HG03025 (cell line): ENCODE measurements at regions not wholly inside any gene's neighbourhood (a gene's known extent, or its start where the extent isn't known, plus 50 kb on each side); places are given as distances from the start of the nearest gene placed in this dataset.

Experiments used
- ATAC-seq: cut with Tn5 transposase; IDR thresholded peaks from one replicate; pipeline ENCODE4 v1.9.1; 2021; ENCODE audit warnings: mild to moderate bottlenecking, moderate library complexity; ENCODE audit not compliant: unreplicated experiment, low FRiP score

DNA sequence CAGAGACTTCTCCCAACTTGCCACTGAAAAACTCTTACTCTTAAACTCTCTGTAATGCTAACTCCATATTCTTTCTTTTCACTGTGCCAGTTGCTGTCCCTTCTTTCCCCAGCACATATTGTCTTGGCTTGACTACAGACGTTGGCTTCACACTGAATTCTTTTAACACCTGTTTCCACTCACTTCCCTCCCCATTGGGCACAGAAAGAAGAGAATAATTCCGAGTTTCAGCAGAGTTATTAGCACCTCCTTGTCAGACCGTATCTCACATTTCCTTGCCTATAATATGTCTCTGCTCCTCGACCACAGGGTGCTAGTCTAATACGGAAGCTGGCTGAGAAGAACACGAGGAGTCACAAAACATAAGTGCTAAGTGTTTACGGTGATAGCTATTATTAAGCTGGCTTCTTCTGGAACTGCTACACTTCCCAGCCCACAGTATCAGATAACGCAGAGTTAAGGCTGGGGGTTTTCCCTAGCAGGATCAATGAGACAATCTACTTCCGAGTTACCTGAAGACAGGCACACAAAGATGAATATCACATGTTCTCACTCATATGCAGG lies 188.5 kb upstream of the CDH8 start:
- no peak for ATAC-seq

DNA sequence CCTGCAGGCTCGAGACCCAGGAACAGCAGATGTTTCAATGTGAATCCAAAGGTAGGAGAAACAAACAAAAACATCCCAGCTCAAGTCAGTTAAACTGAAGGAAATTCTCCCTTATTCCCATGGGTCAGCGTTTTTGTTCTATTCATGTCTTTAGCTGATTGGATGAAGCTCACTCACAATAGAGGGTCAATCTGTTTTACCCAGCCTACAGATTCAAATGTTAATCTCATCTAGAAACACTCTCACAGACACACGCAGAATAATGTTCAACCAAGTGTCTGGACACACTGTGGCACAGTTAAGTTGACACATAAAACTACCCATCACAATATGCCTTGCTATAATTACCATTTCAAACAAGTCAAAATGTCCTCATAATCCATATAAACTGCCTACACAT lies 180.6 kb upstream of the CDH8 start:
- no peak for ATAC-seq

DNA sequence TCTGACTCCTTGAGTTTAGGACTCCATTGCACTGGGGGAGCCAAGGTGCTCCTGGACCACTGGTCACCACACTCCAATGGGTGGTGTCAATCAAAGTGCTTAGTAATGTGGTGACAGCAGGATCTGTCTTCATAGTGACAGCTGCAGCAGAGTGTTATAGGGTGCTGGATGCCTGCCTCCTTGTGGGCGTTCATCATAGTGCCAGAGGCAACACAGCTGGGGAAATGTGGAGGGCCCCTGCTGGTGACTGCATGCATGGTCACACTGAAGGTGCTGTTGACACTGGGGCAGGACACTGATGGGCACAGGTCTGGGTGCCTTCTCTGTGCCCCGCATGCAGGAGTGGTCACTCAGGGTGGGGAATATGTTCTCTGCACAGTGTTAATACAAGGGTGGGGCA lies 177.5 kb upstream of the CDH8 start:
- no peak for ATAC-seq

DNA sequence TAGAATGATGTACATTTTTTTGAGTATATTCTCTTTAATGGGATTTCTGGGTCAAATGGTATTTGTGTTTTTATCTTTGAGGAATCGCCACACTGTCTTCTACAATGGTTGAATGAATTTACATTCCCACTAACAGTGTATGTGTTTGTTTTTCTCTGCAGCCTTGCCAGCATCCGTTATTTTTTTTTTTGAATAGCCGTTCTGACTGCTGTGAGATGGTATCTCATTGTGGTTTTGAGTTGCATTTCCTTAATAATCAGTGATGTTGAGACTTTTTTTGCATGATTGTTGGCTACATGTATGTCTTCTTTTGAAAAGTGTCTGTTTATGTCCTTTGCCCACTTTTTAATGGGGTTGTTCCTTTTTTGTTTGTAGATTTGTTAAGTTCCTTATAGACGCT lies 172.7 kb upstream of the CDH8 start:
- no peak for ATAC-seq

DNA sequence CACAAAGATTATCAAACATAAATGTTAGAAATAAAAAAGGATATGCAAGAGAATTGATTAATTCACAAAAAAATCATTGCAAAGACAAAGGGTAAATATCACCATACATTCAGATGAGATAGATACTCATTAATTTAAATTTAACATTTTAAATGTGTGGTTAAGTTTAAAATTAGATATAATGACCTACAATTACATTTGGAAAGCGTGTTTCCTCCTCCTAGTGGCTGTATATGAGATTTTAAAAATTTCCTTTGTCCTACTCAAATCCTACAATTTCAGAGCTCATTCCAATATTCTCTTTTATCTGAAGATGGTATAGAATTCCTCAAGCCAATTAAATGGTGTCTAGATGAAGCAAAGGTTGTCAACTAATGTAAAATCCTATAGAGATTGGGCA lies 169.2 kb upstream of the CDH8 start:
- ATAC-seq, result no peak

DNA sequence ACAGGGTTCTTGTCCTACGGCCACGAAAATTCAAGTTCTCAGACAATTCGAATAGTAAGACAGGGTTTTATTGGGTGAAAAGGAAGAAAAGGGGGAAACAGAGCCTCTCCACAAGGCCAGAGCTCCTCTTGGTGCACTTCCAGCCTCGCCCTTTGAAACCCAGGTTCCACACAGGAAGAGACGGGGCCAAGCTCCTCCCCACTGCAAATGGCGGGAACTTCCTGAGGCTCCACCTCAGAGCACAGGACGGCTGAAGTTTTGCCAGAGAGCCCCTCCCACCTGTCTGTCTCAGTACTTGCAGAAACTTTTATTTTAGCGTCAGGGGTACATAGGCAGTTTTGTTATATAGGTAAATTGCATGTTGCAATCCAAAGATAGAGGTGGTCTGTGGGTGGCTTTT lies 165.7 kb upstream of the CDH8 start:
- ATAC-seq, result no peak

DNA sequence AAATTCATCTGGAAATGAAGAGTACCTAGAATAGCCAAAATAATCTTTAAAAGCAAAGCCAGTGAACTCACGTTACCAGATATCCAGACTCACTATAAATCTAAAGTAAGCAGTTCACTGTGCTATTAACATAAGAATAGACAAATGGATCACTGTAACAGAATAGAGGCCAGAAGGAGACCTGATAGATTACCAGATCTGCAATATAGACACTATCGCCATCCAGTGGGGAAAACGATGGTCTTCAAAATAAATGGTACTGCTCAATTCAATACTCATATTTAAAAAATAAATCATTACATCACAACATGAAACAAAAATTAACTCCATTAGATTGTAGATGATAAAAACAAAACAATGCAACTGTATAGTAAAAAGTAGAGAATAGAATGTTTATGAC lies 158.6 kb upstream of the CDH8 start:
- no peak for ATAC-seq

DNA sequence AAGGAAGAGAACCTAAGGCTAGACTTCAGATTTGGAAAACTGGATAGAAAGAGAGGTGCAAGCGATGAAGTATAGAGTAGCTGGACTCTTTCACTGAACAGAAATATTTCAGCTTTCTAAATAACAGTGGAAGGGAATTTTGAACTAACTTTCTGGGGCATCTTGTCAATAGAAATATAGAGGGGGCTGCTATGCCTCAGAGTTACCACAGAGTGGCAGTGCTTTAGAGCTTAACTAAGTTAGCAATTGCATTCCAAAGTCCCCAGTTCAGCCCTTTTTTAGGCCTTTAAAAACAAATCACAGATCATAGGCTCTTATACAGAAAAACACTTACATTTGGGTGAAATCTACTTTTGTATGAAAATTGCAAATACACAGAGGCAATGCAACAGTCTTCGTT lies 154.2 kb upstream of the CDH8 start:
- no peak for ATAC-seq

DNA sequence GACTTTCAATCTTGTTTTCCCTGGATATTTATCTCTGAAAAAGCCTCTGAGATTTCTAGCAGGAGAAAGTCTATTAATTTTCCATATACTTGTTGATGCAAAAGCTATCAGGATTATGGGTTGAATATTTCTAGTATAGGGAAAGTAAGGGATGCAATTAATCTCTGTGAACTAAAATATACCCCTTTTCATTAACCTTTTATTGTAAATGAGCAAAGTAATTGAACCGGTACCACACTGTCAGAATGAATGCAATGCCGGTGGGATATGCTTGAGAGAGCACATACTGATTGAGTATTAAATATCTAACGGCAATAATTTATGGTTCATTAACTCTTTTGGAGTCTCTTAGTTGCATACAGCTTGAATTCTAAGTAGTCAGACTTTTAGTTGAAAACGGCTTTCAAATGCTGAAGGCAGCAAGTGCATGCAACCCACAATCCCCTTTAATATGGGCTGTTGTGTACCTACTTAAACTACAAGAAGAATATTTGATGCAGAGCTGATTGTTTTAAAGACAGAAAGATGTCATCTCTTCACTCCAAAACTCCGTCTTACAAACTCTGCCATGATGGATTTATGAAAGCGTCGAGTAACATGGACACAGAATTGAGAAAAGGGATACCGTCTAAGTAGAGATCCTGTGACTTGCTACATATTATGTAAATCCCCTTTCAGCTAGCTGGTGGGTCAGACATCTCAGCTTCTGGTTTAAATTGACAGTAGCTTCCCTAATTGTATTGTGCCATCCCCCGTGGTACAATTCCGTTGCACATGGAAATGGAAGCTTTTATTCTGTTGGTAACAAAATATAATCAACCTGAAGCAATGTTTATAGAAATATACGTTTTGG lies 141.3 kb upstream of the CDH8 start:
- ATAC-seq, result no peak

DNA sequence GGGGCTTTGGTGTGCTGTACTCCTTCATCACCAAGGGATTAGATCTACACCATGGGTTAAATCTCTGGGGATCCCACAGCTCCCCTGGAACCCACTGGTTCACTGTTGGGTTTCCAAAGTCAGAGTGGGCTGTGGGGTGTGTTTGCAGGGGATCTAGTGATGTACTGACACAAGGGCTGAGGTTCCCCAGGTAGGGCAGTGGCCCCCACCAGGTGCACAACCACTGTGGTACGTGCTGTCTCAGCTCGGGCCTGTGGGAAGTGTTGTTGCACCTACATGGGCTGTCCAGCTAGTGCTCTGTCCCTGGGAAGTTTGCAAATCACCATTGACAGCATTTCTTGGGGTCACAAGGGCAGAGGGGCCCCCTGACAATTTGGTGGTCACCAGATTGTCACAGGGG lies 134.4 kb upstream of the CDH8 start:
- no peak for ATAC-seq

DNA sequence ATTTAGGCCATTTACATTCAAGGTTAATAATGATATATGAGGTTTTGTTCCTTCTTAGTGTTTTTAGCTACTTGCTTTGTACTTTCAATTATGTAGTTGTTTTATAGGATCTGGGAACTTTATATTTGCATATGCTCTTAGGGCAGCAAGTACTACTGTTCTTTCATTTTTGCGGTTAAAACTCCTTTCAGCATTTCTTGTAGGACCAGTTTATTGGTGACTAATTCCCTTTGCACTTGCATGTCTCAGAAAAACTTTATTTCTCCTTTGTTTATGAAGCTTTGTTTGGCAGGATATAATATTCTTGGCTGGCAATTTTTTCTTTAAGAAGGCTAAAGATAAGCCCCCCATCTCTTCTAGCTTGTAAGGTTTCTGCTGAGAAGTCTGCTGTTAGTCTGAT lies 131.3 kb upstream of the CDH8 start:
- no peak for ATAC-seq

DNA sequence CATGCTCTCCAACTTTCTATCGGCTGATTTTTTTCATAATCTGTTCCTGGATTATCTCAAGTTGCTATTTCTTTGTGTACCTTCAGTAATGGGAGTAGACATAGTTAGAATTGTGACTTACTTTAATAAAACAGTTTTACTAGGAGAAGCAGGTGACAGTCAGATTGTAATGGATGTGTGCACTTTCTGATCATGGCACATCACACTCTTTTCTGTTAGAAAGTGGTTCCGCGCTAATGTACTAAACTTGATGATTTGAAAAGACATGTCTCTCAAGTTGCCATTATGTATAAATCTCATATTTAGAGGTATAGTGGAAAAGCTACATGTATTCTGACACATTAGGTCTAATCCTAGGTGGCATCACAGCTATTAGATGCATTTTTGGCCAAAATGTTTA lies 121.3 kb upstream of the CDH8 start:
- ATAC-seq, result no peak

DNA sequence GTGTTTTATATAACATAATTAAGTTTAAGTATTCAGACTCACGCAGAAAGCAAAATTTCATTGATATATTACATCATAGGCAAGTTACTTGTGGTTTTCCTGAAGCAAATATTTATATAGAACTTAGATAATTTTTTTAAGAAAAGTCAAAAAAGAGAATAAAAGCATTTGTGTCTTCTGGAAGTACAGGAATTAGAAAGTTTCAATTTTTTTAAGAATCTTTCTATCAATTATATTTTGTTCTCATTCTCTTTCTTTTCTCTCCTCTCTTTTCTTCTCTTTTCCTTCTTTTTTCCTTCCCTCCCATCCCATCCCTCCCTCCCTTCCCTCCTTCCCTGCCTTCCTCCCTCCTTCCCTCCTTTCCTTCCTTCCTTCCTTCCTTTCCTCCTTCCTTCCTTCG lies 120.7 kb upstream of the CDH8 start:
- no peak for ATAC-seq

DNA sequence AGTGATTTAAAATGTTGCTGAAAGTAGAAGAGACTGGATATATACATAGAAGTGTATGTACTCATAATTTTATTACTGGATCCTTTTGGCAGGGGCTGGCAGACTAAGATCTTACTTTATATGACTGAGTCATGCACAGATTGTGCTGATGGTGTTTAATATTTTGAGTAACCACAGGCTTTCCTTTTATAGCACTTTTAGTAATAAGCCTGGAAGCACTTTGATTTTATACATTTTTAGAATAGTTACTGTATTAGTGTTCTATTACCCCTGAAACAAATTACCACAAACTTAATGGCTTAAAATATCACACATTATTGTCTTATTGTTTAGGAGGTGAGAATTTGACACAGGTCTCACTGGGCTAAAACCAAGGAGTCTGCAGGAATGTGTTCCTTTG lies 113.4 kb upstream of the CDH8 start:
- no peak for ATAC-seq

DNA sequence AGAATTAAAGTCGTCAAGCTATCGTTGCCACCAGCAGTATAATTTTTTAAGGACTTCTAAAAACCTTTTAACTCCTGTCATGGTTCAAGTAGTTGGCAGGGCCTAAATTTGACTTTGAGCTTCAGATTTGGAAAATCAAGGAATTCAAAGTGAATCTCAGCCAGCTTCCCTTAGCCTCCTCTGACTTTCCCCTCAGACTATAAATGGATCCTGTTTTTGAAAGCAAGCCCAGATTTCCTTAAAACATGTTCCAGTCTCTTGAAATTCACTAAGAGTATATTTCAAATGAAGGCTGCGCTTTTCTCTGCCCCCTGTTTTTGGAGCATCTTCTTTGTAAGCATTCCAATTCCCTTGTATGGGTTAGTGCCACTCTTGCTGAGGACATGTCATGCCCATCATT lies 101.8 kb upstream of the CDH8 start:
- no peak for ATAC-seq

DNA sequence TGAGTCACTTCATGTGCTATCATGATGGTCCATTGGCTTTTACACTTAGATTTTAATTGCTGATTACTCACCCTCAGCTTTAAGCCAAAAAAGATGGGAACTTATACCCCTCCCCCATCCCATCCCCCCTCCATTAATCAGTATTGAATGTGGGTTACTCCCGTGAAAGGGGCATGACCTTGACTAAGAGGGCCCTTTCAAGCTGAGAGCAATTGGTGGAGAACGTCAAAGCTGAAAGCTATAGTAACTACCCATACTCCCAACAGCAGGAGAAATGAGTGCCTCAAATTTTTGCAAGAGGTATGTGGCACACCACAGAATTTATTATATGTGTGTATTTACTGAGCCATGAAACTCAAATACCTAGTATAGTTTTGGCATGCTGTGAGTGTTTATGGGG lies 99.7 kb upstream of the CDH8 start:
- ATAC-seq, result no peak

DNA sequence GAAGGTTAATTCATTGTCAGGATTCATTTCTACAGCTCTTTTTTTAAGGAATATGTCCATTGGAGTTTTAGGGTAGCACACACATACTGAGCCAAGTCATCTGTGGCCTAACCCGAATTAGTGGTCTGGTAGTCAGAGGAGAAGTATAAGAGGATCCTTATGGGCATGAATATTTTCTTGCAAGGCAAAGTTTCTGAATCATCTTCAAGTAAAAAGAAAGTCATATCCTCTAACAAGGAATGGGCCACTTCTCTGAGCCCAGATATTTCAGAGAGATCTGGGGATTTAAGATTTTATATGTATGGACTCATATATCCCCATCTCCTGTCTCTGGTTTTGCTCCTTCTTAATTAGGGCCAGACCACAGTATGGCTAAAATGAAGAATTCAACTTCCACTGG lies 99.2 kb upstream of the CDH8 start:
- ATAC-seq, result no peak

DNA sequence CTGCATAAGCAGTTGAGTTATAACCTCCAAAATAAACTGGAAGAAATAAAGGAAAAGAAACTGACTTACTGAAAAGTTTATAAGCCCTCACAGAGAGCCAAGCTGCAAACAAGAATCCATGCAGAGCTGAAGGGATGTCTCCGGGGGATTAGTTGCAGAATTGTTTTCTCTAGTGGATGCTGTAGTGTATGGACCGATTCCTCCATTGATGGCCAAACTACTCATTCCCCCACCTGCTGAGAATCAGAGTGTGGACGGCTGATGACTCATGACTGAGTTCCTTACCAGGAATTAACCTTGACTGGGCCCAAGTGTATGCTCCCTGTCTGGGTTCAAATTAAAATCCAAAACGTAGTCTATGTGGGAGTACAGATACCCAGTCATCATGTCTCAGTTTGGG lies 93.9 kb upstream of the CDH8 start:
- ATAC-seq, result no peak

DNA sequence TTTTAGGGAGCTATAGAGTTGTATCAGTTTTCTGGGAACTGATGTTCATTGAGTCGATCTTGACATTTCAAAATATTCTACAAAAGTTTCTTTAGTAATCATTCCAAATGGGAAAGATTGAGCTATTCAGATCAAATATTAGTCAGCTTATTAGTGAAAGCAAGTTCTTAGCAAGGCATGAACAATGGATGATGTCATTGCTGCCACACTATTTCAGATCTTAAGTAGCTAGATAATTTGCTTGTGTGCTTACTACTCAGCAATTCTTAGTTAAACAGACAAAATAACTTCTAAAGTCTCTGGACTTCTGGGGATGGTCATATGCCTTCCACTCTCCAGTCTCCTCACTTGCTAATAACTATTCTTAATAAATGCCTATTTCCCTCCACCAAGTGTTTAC lies 69.0 kb upstream of the CDH8 start:
- no peak for ATAC-seq

DNA sequence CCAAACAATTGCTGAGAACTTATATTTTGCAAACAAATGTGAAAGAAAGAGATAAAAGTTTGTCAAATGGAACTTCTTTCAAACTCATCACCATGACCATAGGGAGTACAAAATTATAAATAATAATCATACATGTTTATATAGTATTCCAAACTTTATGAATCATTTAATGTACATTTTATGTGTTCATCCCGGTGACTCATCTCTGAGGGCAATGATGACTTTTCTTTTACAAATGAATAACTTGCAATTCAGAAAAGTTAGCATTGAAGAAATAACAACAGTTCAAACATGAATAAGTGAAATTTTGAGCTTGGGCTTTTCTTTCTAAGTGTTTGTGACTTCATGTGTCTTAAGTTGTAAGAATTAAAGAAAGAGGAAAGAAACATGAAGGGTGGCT lies 66.3 kb upstream of the CDH8 start:
- no peak for ATAC-seq

DNA sequence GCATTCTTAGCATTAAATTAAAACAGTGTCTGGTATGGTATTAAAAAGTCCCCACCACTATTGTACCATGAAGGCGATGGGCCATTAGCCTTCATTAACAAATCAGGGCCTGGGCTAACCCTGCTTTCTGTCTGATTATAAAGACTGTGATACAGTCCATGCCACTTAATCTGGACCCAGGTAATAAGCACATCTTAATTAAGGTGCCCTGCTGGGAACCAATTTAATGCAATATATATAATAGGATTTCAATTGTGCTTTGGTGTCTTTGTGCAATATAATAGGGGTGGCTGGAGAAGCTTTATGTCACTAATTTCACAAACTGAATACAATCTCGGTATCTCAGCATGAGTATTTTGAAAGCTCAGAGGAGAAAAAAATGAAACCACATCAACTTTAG lies 64.4 kb upstream of the CDH8 start:
- no peak for ATAC-seq

DNA sequence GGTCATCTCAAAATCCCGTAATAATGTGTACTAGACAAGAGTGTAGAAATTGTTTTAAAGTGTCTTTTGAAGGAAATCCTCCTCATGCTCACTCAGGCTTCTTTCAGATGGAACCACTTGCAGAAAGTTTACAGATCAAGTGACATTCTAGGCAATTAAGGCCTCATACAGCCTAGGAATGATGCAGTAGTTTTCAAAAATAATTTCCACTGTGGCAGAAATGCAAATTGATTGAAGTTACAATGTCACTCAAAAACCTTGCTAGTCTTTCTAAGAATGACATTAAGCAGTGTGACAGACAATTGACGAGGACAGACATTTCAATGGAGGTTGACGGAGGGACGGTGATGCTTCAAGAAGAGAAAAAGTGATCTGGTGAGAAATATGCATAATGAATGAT lies 53.5 kb upstream of the CDH8 start:
- no peak for ATAC-seq
